ENCODE measurements at regions not wholly inside any gene's neighbourhood (a gene's known extent, or its start where the extent isn't known, plus 50 kb on each side); places are given as distances from the start of the nearest gene placed in this dataset.

GRCh38 chr20:23242556-23243180, 107.9 kb upstream of the NXT1 start:
- H3K27me3 ChIP-seq (ENCODE audit: insufficient read depth, low read depth): no peaks in the 10 kb centered on the region

GRCh38 chr20:23242104-23242503, 108.5 kb upstream of the NXT1 start:
- no peak overlapping the region for H3K4me2 ChIP-seq
- no peak overlapping the region for H3K4me3 ChIP-seq (IDR thresholded peaks at IDR 0.05; ENCODE audit: insufficient read depth, low read depth, low read length)
- H3K27me3 ChIP-seq (ENCODE audit: insufficient read depth, low read depth): no peaks in the 10 kb centered on the region
- H3K27ac ChIP-seq: no peak overlapping the region
- H3K4me1 ChIP-seq (ENCODE audit: low read depth, poor library complexity, severe bottlenecking): no peaks in the 10 kb centered on the region
- H3K79me2 ChIP-seq (ENCODE audit: insufficient read depth, low read depth): no peaks in the 10 kb centered on the region
- H3K9ac ChIP-seq: no peak overlapping the region
- TF ChIP-seq CTCF (conservative IDR thresholded peaks at IDR 0.05; ENCODE audit: low read depth, low read length): no peak
- H4K20me1 ChIP-seq (ENCODE audit: insufficient read depth): no peaks in the 10 kb centered on the region
- H2AFZ ChIP-seq (ENCODE audit: low read depth): no peak overlapping the region
- no peaks in the 10 kb centered on the region for H3K36me3 ChIP-seq (ENCODE audit: insufficient read depth)

More at GRCh38 chr20:23242556-23243180, 107.9 kb upstream of the NXT1 start:
- Histone ChIP-seq H3K4me2 (no peak overlapping the region), H3K27ac (no peak overlapping the region), H3K4me3 (IDR thresholded peaks at IDR 0.05; ENCODE audit: insufficient read depth, low read depth, low read length) (no peak overlapping the region), H2AFZ (ENCODE audit: low read depth) (no peak overlapping the region), H4K20me1 (ENCODE audit: insufficient read depth) (no peaks in the 10 kb centered on the region), H3K4me1 (ENCODE audit: low read depth, poor library complexity, severe bottlenecking) (no peaks in the 10 kb centered on the region), H3K36me3 (ENCODE audit: insufficient read depth) (no peaks in the 10 kb centered on the region), H3K79me2 (ENCODE audit: insufficient read depth, low read depth) (no peaks in the 10 kb centered on the region), H3K9ac (no peak overlapping the region)
- TF ChIP-seq CTCF (conservative IDR thresholded peaks at IDR 0.05; ENCODE audit: low read depth, low read length): no peak

DNA sequence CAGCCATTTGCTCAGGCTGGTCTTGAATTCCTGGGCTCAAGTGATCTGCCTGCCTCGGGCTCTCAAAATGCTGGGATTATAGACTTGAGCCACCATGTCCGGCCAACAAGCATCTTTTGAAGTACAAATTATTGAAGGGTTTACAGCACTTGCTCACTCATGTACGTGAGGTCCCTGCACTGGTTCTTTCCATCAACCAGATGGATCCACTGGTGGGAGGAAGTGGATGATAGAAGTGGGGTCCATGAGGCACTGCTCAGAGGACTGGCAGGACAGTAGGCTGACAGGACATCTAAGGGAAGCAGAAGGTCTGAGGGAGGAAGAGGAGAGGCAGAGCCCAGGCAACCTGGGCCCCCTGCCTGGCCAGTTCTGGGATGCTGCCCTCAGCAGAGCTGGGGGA, 109.2 kb upstream of the NXT1 start:
- no peak overlapping the region for H3K4me3 ChIP-seq (IDR thresholded peaks at IDR 0.05; ENCODE audit: insufficient read depth, low read depth, low read length)

DNA sequence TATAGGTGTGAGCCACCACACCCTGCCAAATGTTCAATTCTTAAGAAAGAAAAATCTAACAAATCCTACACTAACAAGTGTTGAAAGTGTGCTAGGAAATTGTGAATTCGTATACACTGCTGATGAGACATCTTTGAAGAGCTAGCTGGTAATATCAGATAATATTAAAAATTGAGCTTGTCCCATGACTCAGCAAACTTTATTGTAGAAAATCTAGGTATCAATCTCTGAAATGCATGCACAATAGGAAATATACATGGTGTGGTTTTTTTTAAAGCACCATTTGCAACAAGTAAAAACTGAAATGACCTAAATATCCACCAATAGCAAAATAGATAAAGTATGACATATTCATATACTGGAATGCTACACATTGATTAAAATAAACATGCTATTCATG, 110.1 kb upstream of the NXT1 start:
- Histone ChIP-seq H3K4me2 (no peak overlapping the region), H3K4me1 (ENCODE audit: low read depth, poor library complexity, severe bottlenecking) (no peaks in the 10 kb centered on the region), H3K27ac (no peak overlapping the region), H3K4me3 (IDR thresholded peaks at IDR 0.05; ENCODE audit: insufficient read depth, low read depth, low read length) (no peak overlapping the region), H3K36me3 (ENCODE audit: insufficient read depth) (no peaks in the 10 kb centered on the region), H3K27me3 (ENCODE audit: insufficient read depth, low read depth) (no peaks in the 10 kb centered on the region), H4K20me1 (ENCODE audit: insufficient read depth) (no peaks in the 10 kb centered on the region), H3K9ac (no peak overlapping the region), H3K79me2 (ENCODE audit: insufficient read depth, low read depth) (no peaks in the 10 kb centered on the region), H2AFZ (ENCODE audit: low read depth) (no peak overlapping the region)
- TF ChIP-seq CTCF (conservative IDR thresholded peaks at IDR 0.05; ENCODE audit: low read depth, low read length): no peak

More for the DNA sequence above, 109.2 kb upstream of the NXT1 start:
- Histone ChIP-seq H3K27ac (no peak overlapping the region), H3K79me2 (ENCODE audit: insufficient read depth, low read depth) (no peaks in the 10 kb centered on the region), H3K4me1 (ENCODE audit: low read depth, poor library complexity, severe bottlenecking) (no peaks in the 10 kb centered on the region), H3K4me2 (no peak overlapping the region), H3K36me3 (ENCODE audit: insufficient read depth) (no peaks in the 10 kb centered on the region), H2AFZ (ENCODE audit: low read depth) (no peak overlapping the region), H3K9ac (no peak overlapping the region), H4K20me1 (ENCODE audit: insufficient read depth) (no peaks in the 10 kb centered on the region), H3K27me3 (ENCODE audit: insufficient read depth, low read depth) (no peaks in the 10 kb centered on the region)
- TF ChIP-seq CTCF (conservative IDR thresholded peaks at IDR 0.05; ENCODE audit: low read depth, low read length): no peak

Measured in KMS-11 (cell line).